Endothelial cell of umbilical vein (primary cell): ENCODE measurements at regions not wholly inside any gene's neighbourhood (a gene's known extent, or its start where the extent isn't known, plus 50 kb on each side); places are given as distances from the start of the nearest gene placed in this dataset.

Experiments used
- BruUV-seq: library from RNA; stranded (reverse); fragments of 400-500 nt; replicated peaks from 2 replicates; lab custom pipeline; 2021; lab: Mats Ljungman, UMichigan
- CTCF ChIA-PET: fragments of 300-600, 350-600 bp; sonication (Branson Sonifier 250); formaldehyde crosslinking; loops from one replicate; lab custom pipeline; 2021; ENCODE audit warnings: antibody characterized with exemption, inconsistent platforms; lab: Charles Lee
- POLR2A ChIA-PET: fragments of 300-600, 350-600 bp; sonication (Branson Sonifier 250); formaldehyde crosslinking; loops from one replicate; lab custom pipeline; 2021; ENCODE audit warnings: antibody characterized with exemption, inconsistent platforms; lab: Charles Lee
- DNase-seq: peaks from one replicate; pipeline ENCODE4 v3.0.0-alpha.2; 2011; ENCODE audit warnings: low read depth, low spot score
- FAIRE-seq: peaks from 2 replicates; lab custom pipeline; 2011; peaks lifted over from hg19 to GRCh38; lab: Jason Lieb, UNC
- H2AFZ ChIP-seq: 2 replicates; pipeline ENCODE4 v1.6.0; 2012; ENCODE audit warnings: low read depth, low read length, control low read depth, inconsistent platforms
- H3K27ac ChIP-seq: 2 replicates; pipeline ENCODE4 v1.5.1; 2011; ENCODE audit warnings: low read depth, mild to moderate bottlenecking, control low read depth, low read length, moderate library complexity; ENCODE audit not compliant: insufficient read depth
- H3K27me3 ChIP-seq, 2 experiments: 2 replicates each; pipeline versions ENCODE4 v1.6.0 to v1.6.1; 2011; ENCODE audit warnings: low read length in 2 of 2, mixed read lengths in 1 of 2; ENCODE audit not compliant: control insufficient read depth in 2 of 2, insufficient read depth in 2 of 2
- H3K36me3 ChIP-seq, 2 experiments: 2 replicates in 1 of 2; 3 replicates in 1 of 2; pipeline ENCODE4 v1.5.1; 2011; ENCODE audit warnings: low read length in 2 of 2, mild to moderate bottlenecking in 1 of 2, moderate library complexity in 1 of 2; ENCODE audit not compliant: control insufficient read depth in 2 of 2, insufficient read depth in 2 of 2; ENCODE audit errors: extremely low read depth in 1 of 2
- H3K4me1 ChIP-seq: 3 replicates; pipeline ENCODE4 v1.5.1; 2011; ENCODE audit warnings: mild to moderate bottlenecking, low read length; ENCODE audit not compliant: control insufficient read depth, insufficient read depth; ENCODE audit errors: extremely low read depth
- H3K4me2 ChIP-seq: 2 replicates; pipeline ENCODE4 v1.6.1; 2011; ENCODE audit warnings: low read length, control low read depth, mixed read lengths; ENCODE audit not compliant: insufficient read depth
- H3K4me3 ChIP-seq, 3 experiments: fragments of 200-600 bp in 1 of 3; sonication (generic), shearing (Covaris generic) in 1 of 3; replicated peaks in 1 of 3; 2 replicates each; pipeline ENCODE4 v1.5.1; 2011 to 2016; ENCODE audit warnings: control low read depth in 3 of 3, low read length in 3 of 3, mild to moderate bottlenecking in 2 of 3, inconsistent platforms in 1 of 3, low read depth in 1 of 3, moderate library complexity in 1 of 3; ENCODE audit not compliant: insufficient read depth in 1 of 3
- H3K79me2 ChIP-seq: 2 replicates; pipeline ENCODE4 v1.6.0; 2012; ENCODE audit warnings: low read length, inconsistent platforms; ENCODE audit not compliant: control insufficient read depth, insufficient read depth
- H3K9ac ChIP-seq: replicated peaks from 2 replicates; pipeline ENCODE3; 2011; ENCODE audit warnings: low read length, control low read depth; ENCODE audit not compliant: insufficient read depth; ENCODE audit errors: extremely low read depth
- H3K9me1 ChIP-seq: replicated peaks from 3 replicates; pipeline ENCODE4 v1.6.0; 2011; ENCODE audit warnings: mild to moderate bottlenecking, low read length; ENCODE audit not compliant: control insufficient read depth, insufficient read depth; ENCODE audit errors: extremely low read depth
- H3K9me3 ChIP-seq: replicated peaks from 2 replicates; pipeline ENCODE4 v1.5.1; 2012; ENCODE audit warnings: low read length, inconsistent platforms; ENCODE audit not compliant: control insufficient read depth, insufficient read depth
- H4K20me1 ChIP-seq: replicated peaks from 2 replicates; pipeline ENCODE3; 2011; ENCODE audit warnings: mild to moderate bottlenecking, low read length; ENCODE audit not compliant: control insufficient read depth, insufficient read depth; ENCODE audit errors: extremely low read depth
- CTCF ChIP-seq, 2 donors: IDR thresholded peaks; 1 replicate in 1 of 2; 2 replicates in 1 of 2; pipeline ENCODE4 v1.5.1; 2011; ENCODE audit warnings: low read length in 2 of 2, mild to moderate bottlenecking in 2 of 2, moderate library complexity in 2 of 2, control low read depth in 1 of 2, inconsistent platforms in 1 of 2, low read depth in 1 of 2; ENCODE audit not compliant: insufficient read depth in 1 of 2; ENCODE audit errors: extremely low read depth in 1 of 2
- EZH2 ChIP-seq: IDR thresholded peaks from 2 replicates; pipeline ENCODE4 v1.6.1; 2012; ENCODE audit warnings: borderline replicate concordance, low read depth, mild to moderate bottlenecking, moderate library complexity, low read length, inconsistent platforms; ENCODE audit not compliant: severe bottlenecking
- FOS ChIP-seq: IDR thresholded peaks from 2 replicates; pipeline ENCODE4 v1.6.1; 2011; ENCODE audit warnings: mild to moderate bottlenecking, low read length, moderate library complexity, borderline replicate concordance; ENCODE audit not compliant: insufficient read depth
- GATA2 ChIP-seq: IDR thresholded peaks from 2 replicates; pipeline ENCODE4 v1.7.0; 2011; ENCODE audit warnings: low read depth, mild to moderate bottlenecking, moderate library complexity, mixed read lengths, low read length; ENCODE audit not compliant: insufficient read length, insufficient read depth
- JUN ChIP-seq: IDR thresholded peaks from 2 replicates; pipeline ENCODE4 v1.6.1; 2011; ENCODE audit warnings: borderline replicate concordance, low read depth; ENCODE audit not compliant: insufficient read length, insufficient read depth
- MAX ChIP-seq: IDR thresholded peaks from 2 replicates; pipeline ENCODE4 v1.6.1; 2011; ENCODE audit not compliant: insufficient read depth, insufficient read length
- POLR2AphosphoS5 ChIP-seq: IDR thresholded peaks from 2 replicates; pipeline ENCODE4 v1.6.1; 2012; ENCODE audit warnings: low read depth, mild to moderate bottlenecking, control low read depth, low read length, moderate library complexity; ENCODE audit not compliant: insufficient read depth
- dilution Hi-C: fragments of 300-500 bp; cut with MboI; formaldehyde crosslinking; loops from one replicate; pipeline ENCODE4 v1.15.0; 2019; ENCODE audit warnings: low sequenced_read_pairs; ENCODE audit not compliant: extremely low pct_ligation_motif_present
- intact Hi-C: fragments of 100-400 bp; cut with micrococcal nuclease; formaldehyde crosslinking; loops from one replicate; pipeline ENCODE4 v1.10.0; 2022

- H3K4me3 ChIP-seq, result no peak overlapping the region
- no peak for FAIRE-seq
- H3K9ac ChIP-seq, result no peak overlapping the region
- H2AFZ ChIP-seq, result no peak overlapping the region
- ChIA-PET CTCF (no interaction called here), POLR2A (no interaction called here)
- dilution Hi-C loops, result no loop called here
- no peaks in the 10 kb centered on the region for H3K9me3 ChIP-seq
- no peak overlapping the region for H3K27ac ChIP-seq
- no TSS peak for BruUV-seq
- H3K79me2 ChIP-seq, result no peaks in the 10 kb centered on the region
- no peak for TF ChIP-seq JUN
- TF ChIP-seq POLR2AphosphoS5, result no peak
- TF ChIP-seq GATA2, result no peak
- no peak for TF ChIP-seq EZH2
- TF ChIP-seq CTCF (IDR thresholded peaks at IDR 0.05; ENCODE audit: extremely low read depth in 1 of 2, insufficient read depth in 1 of 2, low read depth in 1 of 2, low read length in 2 of 2), result no peak
- TF ChIP-seq MAX, result no peak
- no peak for TF ChIP-seq FOS
- intact Hi-C loops, result no loop called here
- no peak overlapping the region for H3K4me2 ChIP-seq
- H4K20me1 ChIP-seq, result no peaks in the 10 kb centered on the region
- DNase-seq, result no peak
- H3K36me3 ChIP-seq, result no peaks in the 10 kb centered on the region
- no peaks in the 10 kb centered on the region for H3K4me1 ChIP-seq
- no peaks in the 10 kb centered on the region for H3K9me1 ChIP-seq
- H3K27me3 ChIP-seq, result no peaks in the 10 kb centered on the region
These were observed 586.7 kb downstream of the TDRD15 start for GRCh38 chr2:21710496-21710895.
